HTR-8/SVneo (cell line): ENCODE measurements at regions not wholly inside any gene's neighbourhood (a gene's known extent, or its start where the extent isn't known, plus 50 kb on each side); places are given as distances from the start of the nearest gene placed in this dataset.
"Not testable (repeated sequence)": the region's sequence is repeated elsewhere in the genome, so short reads cannot be mapped to it uniquely, and the experiment has no call there.

Experiments used
- DNase-seq: peaks from one replicate; pipeline ENCODE4 v3.0.0; 2011; ENCODE audit warnings: low spot score, mixed read lengths; ENCODE audit not compliant: insufficient read length
- FAIRE-seq: peaks from 2 replicates; lab custom pipeline; 2011; peaks lifted over from hg19 to GRCh38; lab: Jason Lieb, UNC

DNA sequence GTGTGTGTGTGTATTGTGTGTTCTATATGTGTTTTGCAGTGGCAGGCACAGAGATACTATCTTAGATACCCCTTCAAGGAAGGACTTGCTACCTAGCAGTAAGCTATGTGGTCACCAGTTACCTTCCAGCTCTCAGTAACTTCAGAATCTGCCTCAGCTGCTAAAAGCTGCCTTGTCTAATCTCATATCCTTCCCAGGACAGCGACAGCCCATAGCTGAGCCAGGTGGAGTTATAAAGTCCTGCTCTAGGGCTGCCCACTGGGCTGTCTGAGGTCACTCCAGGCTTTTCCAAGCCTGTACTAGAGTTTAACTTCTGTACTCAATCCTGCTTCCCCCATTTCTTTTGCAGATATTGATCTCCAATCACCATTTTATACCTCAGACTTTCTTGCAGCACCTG is 942.6 kb downstream of the GALC start:
- DNase-seq (no peak), FAIRE-seq (no peak)

DNA sequence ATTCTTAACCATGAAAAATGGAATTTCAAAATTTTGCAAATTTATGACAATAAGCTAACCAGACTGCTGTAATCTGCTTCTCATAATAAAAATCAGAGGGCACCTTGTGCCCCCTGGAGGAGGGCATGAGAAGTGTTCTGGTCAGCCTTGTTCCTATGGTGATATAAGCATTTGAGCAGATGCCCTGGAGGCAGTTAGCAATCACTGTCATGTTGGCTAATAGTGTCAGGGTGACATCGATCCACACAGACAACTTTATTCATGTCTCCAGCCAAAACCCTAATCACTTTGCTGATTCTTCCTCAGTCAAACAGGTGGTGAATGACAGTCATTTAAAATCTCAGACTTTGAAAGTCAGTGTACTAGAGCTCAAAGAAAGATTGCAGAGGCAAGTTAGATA is 943.0 kb downstream of the GALC start:
- FAIRE-seq (no peak), DNase-seq (peak; percentile 12)

DNA sequence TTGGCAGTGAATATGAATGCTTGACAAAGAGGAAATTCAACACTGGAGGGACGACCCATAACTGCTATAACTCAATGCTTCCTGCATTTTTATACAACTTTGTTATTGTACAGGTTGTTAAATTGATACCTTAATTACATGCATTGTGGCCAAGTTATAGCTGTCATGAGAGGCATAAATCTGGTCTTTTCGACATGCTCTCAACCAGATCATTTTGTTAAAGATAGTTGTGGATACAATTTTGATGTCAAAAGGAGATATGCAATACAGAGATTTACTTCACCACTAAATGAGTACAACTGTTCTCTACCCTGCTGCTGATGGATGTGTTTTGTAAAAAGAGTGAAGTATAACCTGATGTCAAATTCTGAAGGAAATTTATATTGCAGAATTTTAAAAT is 946.0 kb downstream of the GALC start:
- DNase-seq, result no peak

DNA sequence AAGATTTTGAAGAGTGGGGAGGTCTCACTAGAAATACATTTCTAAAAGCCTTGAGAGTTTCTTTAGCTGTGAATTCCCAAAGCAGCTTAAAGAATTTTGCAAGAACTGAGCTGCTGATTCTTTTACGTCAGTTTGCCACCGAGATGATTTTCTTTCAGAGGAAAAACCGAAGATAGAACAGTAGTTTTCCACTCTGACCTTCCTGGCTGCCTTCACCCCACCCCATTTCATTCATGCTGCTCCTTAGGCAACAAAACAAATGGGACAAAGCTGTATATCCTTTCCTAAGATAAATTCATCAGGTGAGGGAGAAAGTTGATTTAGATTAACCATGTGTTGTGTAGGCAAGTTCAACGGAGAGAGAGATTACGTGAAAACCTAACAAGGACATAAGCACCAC is 947.0 kb downstream of the GALC start:
- DNase-seq (no peak), FAIRE-seq (no peak)

More for the DNA sequence above, 946.0 kb downstream of the GALC start:
- no peak for FAIRE-seq

DNA sequence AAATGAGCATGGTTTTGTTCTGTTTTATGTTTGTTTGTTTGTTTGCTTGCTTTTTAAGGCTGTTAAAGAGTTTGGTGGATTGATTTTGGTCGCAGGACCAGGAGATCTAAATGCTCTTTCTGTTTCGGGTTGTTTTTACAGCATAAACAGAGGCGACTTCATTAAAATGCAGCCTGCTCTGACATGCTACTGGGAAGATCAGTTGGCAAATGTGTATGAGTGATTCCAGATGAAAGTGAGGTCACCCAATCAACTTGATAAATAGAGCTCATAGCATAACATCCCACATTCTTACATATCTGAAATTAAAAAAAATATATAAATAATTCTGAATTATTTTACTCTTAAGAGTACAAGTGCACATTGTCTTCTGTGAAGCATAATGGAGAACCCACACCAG is 947.7 kb downstream of the GALC start:
- DNase-seq (no peak), FAIRE-seq (no peak)

DNA sequence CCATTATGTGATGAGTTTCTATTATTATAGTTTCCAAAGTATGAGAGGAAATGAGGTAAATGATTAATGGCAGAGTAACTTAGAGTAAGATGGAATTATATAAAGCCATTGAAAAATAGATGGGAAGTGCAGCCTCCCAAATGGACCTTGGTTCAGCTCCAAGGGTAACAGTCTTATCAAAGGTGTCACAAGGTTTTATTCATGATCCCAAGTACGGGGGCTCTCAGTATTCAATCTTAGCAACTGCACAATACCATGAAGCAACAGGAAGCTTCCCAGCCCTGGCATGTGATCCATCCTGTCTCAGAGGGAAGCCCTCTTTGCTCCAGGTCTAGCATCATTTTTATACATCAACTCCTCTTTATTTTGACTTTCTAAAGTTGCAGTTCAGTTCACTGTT is 948.2 kb downstream of the GALC start:
- FAIRE-seq, result no peak
- no peak for DNase-seq

DNA sequence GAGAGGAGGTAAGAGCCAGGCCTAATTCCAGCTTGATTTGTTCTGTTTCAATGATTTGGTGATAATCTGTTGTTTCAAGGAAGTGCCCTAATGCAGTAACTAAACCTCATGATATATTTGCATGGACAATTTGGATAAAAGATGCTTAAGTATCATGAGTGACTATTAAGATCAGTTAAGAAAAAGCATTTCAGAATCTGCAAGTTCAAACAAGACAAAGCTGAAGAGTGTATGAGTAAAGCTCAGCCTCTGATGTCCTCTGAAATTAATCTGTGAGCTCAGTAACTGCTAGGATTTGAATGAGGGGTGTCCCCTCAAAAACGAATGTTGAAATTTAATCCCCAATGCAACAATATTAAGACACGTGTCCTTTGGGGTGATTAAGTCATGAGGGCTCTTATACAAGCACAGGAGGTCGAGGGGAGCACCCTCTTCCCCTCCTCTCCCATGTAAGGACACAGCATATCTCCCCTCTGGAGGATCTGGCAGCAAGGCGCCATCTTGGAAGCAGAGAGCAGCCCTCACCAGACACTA is 949.2 kb downstream of the GALC start:
- no peak for DNase-seq
- FAIRE-seq, result no peak

DNA sequence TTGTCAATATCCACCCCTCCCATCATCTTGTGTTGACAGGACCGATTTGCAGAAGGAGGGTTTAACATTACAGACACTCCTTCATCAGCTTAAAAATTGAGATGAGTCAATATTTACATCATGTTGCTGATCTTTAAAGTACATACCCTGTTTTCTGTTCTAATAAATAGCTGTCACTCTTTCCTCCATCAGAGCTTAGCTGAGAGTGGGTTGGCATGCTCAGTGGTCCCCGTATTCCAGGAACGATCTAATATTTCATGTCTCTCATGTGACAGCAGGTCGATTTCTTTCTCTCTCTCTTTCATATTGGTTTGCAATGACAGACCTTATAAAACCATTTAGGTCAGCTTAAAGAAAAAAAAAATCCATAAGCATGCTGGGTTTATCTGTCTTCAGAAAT is 950.6 kb downstream of the GALC start:
- FAIRE-seq, result no peak
- no peak for DNase-seq

DNA sequence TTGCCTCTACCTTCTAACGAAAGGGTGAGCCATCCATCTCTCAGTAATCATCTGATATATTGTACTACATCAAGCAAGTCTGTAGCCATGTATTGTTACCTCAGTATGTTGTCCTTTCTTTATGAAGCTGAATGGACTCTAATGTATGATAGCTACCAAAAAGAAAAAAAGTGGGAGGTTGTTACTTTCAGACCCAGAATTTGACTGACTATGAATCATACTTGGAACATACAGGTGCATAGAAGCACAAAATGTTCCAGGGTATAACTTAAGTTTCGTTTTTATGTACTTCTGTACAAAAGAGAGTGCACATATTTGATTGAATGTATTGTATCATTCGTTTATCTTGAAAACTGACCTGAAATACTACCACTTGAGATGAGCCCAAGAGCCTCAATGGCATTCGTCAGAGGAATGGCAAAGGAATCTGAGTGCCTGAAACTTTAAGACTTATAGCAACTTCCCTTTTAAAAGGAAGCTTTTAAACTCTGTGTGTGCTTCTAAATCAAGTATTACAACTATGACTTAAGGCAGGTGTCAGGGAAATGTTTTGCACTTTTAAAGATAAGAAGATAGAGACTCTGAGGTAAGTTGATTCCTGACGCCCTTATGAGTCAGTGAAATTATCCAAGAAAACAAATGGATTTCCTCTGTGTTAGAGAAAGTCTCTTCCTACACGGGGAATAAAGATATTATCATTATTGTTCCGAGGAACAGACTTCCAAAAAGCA is 951.5 kb downstream of the GALC start:
- DNase-seq (no peak), FAIRE-seq (no peak)

DNA sequence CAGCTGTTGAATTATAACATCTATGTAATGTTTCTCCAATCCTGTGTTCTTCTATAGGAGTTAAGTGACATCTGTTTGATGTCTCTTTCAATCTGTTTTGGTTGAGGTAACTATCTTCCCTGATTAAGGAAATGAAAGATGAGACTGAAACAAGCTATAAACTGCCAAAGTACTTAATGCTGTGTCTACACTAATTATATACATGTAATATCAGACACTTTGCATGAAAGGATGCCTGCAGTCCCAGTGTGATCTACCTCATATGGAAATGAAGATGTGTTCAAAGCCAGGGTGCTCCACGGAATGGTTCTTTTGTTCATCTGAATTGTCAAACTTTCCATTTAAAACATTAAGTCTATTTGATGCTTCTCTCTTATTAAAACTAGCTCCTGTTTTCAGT is 958.3 kb downstream of the GALC start:
- no peak for FAIRE-seq
- DNase-seq, result no peak

DNA sequence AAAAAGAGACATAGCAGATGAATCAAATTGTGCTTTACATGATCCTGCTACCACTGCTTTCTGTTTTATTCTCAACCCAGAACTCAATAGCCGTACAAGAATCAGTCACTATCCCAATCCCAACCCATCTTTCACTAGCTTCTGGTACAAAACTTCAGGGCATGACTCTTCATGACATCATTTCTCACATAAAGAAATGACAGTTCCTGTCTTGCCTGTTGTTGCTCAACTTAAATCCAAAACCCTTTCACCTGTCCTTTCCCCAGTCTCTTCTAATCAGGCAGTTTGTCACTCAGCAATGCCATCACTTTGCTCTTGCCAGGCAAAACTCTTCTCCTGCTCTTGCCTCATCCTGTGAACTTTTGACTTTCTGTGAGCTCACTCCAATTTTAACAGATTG is 962.8 kb downstream of the GALC start:
- no peak for DNase-seq
- no peak for FAIRE-seq

DNA sequence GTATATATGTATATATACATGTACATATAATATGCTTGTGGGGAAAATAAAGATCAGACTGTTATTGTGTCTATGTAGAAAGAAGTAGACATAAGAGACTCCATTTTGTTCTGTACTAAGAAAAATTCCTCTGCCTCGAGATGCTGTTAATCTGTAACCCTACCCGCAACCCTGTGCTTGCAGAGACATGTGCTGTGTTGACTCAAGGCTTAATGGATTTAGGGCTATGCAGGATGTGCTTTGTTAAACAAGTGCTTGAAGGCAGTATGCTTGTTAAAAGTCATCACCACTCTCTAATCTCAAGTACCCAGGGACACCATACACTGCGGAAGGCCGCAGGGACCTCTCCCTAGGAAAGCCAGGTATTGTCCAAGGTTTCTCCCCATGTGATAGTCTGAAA is 972.9 kb downstream of the GALC start:
- not testable (repeated sequence) for FAIRE-seq, DNase-seq

DNA sequence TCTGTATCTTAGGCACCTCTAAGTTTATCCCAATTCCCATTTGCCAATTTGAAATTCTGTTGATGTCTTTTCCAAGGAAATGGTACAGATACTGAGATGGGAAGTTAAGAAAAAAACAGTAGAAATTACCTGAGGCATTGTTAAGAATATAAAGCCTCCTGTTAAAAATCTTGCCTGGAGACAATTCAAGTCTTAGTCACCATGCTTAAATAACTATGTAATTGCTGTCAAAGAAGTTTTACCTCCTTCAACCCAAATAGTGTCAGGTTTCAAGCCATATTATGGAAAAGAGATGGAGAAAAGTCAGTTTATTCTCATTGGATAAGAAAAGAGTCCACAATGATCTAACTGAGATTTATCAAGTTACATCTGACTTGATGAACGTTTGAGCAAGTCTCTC is 974.7 kb downstream of the GALC start:
- DNase-seq, result no peak
- no peak for FAIRE-seq

DNA sequence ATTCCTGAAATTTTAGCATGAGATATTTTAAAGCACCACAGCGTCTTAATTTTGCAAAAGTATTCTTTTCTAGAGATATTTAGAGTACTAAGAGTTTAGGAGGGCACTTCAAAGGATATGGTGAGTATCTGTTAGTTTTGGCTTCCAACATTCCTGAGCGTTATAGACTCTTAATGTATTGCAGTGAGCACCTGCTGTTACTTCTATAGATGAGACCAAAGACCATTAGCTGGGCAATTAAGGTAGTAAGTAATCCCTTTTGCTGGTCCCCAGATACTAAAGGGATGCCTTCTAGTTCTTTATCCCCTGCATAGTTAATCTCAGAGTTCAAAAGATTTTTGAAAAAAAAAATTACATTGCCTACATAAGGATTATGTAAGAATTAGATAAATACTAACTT is 975.6 kb downstream of the GALC start:
- no peak for FAIRE-seq
- no peak for DNase-seq

DNA sequence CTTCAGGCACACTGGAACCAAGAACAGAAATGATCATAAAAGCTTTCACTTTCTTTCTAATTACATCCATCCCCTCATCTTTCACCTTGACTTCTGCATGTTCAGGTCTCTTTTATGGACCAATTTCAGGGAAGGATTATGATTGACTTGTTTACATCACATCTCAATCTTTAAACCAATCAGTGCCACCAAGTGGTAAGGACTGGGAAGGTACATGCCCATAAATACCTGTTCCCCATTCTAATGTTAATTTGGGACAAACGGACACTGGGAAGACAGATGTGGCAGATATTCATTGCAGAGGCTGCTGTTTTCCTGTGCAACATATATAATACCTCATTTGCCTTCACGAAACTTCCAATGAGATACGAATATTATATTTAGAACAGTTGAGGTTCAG is 978.1 kb downstream of the GALC start:
- FAIRE-seq, result no peak
- no peak for DNase-seq

DNA sequence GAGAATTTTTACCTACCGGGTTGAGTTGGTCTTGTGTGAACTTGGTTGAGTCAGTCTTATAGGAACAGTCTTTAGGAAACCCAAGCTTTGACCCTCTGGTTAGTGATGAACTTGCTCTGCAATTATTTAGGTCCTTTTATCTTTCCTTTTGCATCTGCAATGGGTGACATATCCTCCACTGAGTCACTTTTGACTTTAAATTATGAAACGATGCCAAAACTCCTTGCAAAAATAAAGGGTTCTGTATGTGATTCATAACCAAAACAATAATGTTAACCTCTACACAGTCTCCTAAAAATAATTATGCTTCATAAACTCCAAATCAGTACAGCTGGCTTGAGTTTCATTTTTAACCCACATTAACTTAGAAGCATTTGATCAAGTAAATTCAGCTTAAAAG is 979.4 kb downstream of the GALC start:
- FAIRE-seq, result no peak
- DNase-seq, result no peak

DNA sequence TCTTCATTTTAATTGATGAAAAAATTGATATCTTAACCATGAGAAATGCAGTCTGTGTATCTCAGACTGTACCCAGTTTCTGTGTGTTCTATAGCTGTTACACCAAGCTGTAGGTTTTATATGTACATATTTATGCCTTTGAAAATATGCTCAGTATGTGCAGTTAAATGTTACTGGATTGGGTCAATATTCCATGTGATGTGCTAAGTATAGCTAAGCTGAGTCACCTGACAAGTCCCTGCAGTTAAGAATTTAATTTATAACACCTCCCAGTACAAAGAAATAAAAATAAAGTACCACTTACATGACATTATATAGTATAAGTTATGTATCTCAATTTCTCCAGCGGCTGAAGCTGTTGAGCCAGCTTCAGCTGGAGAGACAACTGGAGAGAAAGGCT is 984.0 kb downstream of the GALC start:
- FAIRE-seq, result no peak

DNA sequence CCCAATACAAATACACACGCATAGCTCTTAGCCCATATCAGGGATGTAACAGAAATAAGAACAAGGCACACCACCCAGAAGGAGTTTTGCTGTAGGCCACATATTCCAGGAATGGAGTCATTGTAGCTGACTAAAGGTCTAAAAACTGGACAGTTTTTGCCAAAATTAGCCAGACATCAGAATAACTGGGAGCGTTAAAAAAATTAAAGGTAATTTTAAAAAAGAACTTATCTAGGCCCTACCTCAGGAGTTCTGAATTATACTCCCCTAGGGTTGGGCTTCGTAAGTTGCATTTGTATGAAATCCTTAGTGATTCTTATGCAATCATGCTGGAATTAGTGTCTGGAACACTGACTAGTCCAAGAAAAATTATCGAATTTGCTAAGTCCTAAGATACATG is 987.7 kb downstream of the GALC start:
- no peak for FAIRE-seq
- DNase-seq, result no peak

More for the DNA sequence above, 984.0 kb downstream of the GALC start:
- DNase-seq, result no peak

DNA sequence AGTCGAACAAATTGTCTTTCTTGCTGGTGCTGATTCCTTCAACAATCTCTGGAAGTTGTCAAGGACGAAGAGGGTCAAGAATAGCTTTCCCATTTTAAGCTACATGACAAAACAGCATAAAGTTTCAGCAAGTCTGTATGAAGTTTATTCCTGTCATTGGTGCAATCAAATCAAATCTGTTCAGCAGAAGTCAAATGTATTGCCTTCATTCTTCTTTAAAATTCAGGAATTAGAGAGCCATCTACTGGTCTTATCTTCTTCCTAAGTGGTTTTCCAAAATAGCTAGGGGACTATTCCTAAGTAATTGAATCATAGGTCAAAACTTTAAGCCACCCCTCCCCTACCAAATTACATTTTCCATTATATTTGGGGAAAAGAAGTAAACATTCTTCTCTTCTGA is 990.2 kb downstream of the GALC start:
- FAIRE-seq (no peak), DNase-seq (no peak)

DNA sequence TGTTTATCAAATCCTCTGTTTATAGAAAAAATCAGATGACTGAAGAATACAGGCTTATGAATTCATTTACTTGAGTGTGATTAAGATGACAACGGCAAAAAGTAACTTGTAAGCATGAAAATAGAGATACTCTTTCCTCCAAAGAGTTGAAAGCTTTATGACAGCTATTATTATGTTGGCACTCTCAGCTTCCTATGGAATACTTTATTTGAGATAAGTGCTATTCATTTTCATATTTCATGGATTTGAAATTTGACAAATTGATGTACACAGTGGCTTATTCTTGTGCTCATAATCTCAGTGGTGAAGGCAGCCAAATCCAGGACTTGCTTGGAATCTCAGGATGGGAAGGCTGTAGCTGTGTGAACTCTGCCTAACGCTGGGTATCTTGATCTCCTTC is 991.6 kb downstream of the GALC start:
- no peak for DNase-seq
- FAIRE-seq, result no peak

DNA sequence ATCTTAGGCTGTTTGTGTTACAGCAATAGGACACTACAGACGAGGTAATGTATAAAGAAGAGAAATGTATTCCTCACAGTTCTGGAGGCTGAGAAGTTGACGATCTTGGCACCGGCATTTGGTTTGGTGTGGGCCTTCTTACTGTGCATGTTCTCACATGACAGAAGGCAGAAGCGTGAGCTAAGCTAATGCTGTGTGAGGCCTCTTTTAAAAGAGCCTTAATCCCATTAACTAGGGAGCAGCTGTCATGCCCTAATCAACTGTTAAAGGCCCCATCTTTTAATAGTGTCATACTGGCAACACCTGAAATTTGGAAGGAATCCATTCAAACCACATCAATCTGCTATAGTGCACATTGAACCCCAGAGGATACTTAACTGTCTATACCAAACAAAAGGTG is 992.9 kb downstream of the GALC start:
- FAIRE-seq (no peak), DNase-seq (no peak)

DNA sequence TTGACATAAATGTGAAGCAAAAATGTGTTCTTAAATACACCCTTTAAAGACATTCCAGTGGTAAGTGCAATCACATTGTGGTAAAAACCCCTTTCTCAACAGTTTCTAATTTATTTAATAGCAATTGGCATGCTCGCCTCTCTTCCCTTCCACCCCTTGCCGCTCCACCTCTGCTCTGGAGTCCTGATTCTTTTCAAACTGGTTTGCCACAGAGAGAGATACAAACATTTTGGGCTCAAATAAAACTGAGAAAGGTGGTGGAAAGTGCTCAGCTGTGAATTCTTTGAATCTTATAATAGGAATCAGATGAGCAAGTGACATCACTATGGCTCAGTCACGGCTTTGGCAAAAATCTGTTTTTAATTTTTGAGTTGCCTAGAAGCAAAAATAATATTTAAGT is 993.9 kb downstream of the GALC start:
- DNase-seq (no peak), FAIRE-seq (no peak)
